ENCODE measurements at regions not wholly inside any gene's neighbourhood (a gene's known extent, or its start where the extent isn't known, plus 50 kb on each side); places are given as distances from the start of the nearest gene placed in this dataset.

GRCh38 chr17:12553625-12554024 is 112.1 kb upstream of the MYOCD start:
- DNase-seq (ENCODE audit: low read depth), result no peak
- ChIA-PET POLR2A (no interaction called here), CTCF (interaction anchor here (0.8 to 1.9 kb wide), 2 partner anchors 8 to 114 kb away, joined by 3 to 8 read pairs; no protein-coding TSS in a partner anchor)
- Histone ChIP-seq H3K27me3 (ENCODE audit: control insufficient read depth, insufficient read depth, low read length) (no peaks in the 10 kb centered on the region), H3K36me3 (ENCODE audit: control insufficient read depth, insufficient read depth, low read length) (no peaks in the 10 kb centered on the region), H3K4me3 (ENCODE audit: low read depth, low read length) (no peak overlapping the region)
- TF ChIP-seq CTCF (IDR thresholded peaks at IDR 0.05; ENCODE audit: insufficient read depth, low read depth, low read length), result no peak

GRCh38 chr17:12554251-12554650 is 111.4 kb upstream of the MYOCD start:
- POLR2A ChIA-PET, result no interaction called here
- peak; percentile 10 for DNase-seq (ENCODE audit: low read depth)
- CTCF ChIA-PET, result interaction anchor here (0.8 to 1.9 kb wide), 2 partner anchors 9 to 113 kb away, joined by 3 to 8 read pairs; no protein-coding TSS in a partner anchor
- TF ChIP-seq CTCF (IDR thresholded peaks at IDR 0.05; ENCODE audit: insufficient read depth, low read depth, low read length), result peak; percentile 9; the same call in 1 of the 2 replicates
- Histone ChIP-seq H3K36me3 (ENCODE audit: control insufficient read depth, insufficient read depth, low read length) (no peaks in the 10 kb centered on the region), H3K4me3 (ENCODE audit: low read depth, low read length) (no peak overlapping the region), H3K27me3 (ENCODE audit: control insufficient read depth, insufficient read depth, low read length) (no peaks in the 10 kb centered on the region)

- CTCF ChIA-PET, result no interaction called here
- Histone ChIP-seq H3K36me3 (ENCODE audit: control insufficient read depth, insufficient read depth, low read length) (no peaks in the 10 kb centered on the region), H3K27me3 (ENCODE audit: control insufficient read depth, insufficient read depth, low read length) (no peaks in the 10 kb centered on the region), H3K4me3 (ENCODE audit: low read depth, low read length) (no peak overlapping the region)
- POLR2A ChIA-PET, result no interaction called here
- TF ChIP-seq CTCF (IDR thresholded peaks at IDR 0.05; ENCODE audit: insufficient read depth, low read depth, low read length), result no peak
- no peak for DNase-seq (ENCODE audit: low read depth)
Measured at GRCh38 chr17:12566291-12566690, 99.4 kb upstream of the MYOCD start.

- H3K27me3 ChIP-seq (ENCODE audit: control insufficient read depth, insufficient read depth, low read length), result no peaks in the 10 kb centered on the region
- TF ChIP-seq CTCF (IDR thresholded peaks at IDR 0.05; ENCODE audit: insufficient read depth, low read depth, low read length), result no peak
- CTCF ChIA-PET, result interaction anchor here (0.8 kb wide), 1 partner anchor 23 kb away, joined by 4 read pairs; no protein-coding TSS in a partner anchor
- DNase-seq (ENCODE audit: low read depth), result no peak
- no peaks in the 10 kb centered on the region for H3K36me3 ChIP-seq (ENCODE audit: control insufficient read depth, insufficient read depth, low read length)
- POLR2A ChIA-PET, result no interaction called here
- no peak overlapping the region for H3K4me3 ChIP-seq (ENCODE audit: low read depth, low read length)
Measured at GRCh38 chr17:12567077-12568053, 98.3 kb upstream of the MYOCD start.

All from BJ (cell line).